ENCODE measurements at regions not wholly inside any gene's neighbourhood (a gene's known extent, or its start where the extent isn't known, plus 50 kb on each side); places are given as distances from the start of the nearest gene placed in this dataset.

DNA sequence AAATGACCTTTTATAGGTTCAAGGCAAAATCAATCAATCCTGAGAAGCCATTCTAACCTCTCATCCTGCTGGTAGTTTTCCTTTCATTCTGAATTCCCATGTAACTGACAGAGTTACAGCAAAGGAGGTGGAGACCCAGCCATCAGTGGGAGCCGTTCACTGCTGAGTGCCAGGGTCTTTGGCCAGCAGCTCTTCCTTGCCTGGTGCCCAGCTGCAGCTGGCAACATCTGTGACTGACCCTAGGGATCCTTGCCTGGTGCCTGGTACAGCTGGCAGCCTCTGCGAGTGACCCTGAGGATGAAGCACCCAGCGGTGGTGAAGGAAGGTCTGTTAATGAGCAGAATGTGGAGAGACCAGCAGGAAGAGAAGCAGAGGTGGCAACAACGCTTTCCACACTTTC lies 314.6 kb downstream of the THBS2 start:
- TF ChIP-seq CTCF (IDR thresholded peaks at IDR 0.05): no peak
- no peak for TF ChIP-seq PBX3 (IDR thresholded peaks at IDR 0.05)
- no peak for TF ChIP-seq ELF1 (IDR thresholded peaks at IDR 0.05)
- TF ChIP-seq TAF1 (IDR thresholded peaks at IDR 0.05; ENCODE audit: borderline replicate concordance, low read depth, low read length): no peak
- TF ChIP-seq POLR2AphosphoS5 (IDR thresholded peaks at IDR 0.05; ENCODE audit: low read depth, low read length): no peak
- TF ChIP-seq NFIC (IDR thresholded peaks at IDR 0.05; ENCODE audit: borderline replicate concordance): no peak
- no peak for TF ChIP-seq RFX5 (IDR thresholded peaks at IDR 0.05; ENCODE audit: low read length)
